ENCODE measurements at regions not wholly inside any gene's neighbourhood (a gene's known extent, or its start where the extent isn't known, plus 50 kb on each side); places are given as distances from the start of the nearest gene placed in this dataset.

DNA sequence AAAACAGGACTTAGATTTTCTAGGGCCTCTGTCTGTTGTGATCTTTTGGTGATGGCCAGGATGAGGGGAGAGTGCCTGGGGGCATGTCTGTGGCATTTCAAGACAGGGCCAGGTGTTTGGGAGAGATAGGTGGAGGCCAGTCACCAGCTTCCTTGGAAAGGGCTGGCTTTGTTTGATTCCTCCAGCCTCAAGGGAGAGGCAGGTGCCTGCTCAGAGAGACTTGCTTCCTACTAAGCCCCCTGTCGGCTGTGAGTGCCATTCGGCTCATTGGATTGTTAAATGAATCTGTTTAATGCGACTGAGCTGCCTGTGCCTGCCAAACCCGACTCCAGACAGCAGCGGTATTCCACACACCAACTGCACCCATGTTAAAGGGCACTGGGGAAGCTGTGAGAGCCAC lies 304.1 kb upstream of the COBL start:
- no peaks in the 10 kb centered on the region for H3K27me3 ChIP-seq (ENCODE audit: control insufficient read depth in 1 of 2, insufficient read depth in 2 of 2, low read length in 2 of 2)
- no peak overlapping the region for H3K4me3 ChIP-seq (ENCODE audit: low read length)
- Mint-ChIP-seq H3K36me3 (ENCODE audit: low read depth) (no peaks in the 10 kb centered on the region), H3K4me3 (no peak overlapping the region), H3K4me1 (ENCODE audit: low read depth) (no peaks in the 10 kb centered on the region), H3K27ac (no peak overlapping the region), H3K9me3 (peaks cover 7% of the 10 kb centered on the region), H3K27me3 (no peaks in the 10 kb centered on the region)
- intact Hi-C loops (cut with DNase I, micrococcal nuclease): no loop called here
- DNase-seq (no peak), ATAC-seq (ENCODE audit: poor library complexity) (no peak)
- H3K27ac ChIP-seq (ENCODE audit: low read depth in 1 of 2, low read length in 2 of 2): no peak overlapping the region
- no peak for TF ChIP-seq CTCF (IDR thresholded peaks at IDR 0.05)
- H3K36me3 ChIP-seq (ENCODE audit: insufficient read depth, low read length): no peaks in the 10 kb centered on the region
- ChIA-PET CTCF (no interaction called here), POLR2A (no interaction called here)
- H3K4me1 ChIP-seq (ENCODE audit: insufficient read depth, low read length): no peaks in the 10 kb centered on the region
- peaks cover 0 to 24% of the 10 kb centered on the region in 2 experiments for H3K9me3 ChIP-seq (ENCODE audit: control insufficient read depth in 1 of 2, insufficient read depth in 1 of 2, low read length in 2 of 2)

DNA sequence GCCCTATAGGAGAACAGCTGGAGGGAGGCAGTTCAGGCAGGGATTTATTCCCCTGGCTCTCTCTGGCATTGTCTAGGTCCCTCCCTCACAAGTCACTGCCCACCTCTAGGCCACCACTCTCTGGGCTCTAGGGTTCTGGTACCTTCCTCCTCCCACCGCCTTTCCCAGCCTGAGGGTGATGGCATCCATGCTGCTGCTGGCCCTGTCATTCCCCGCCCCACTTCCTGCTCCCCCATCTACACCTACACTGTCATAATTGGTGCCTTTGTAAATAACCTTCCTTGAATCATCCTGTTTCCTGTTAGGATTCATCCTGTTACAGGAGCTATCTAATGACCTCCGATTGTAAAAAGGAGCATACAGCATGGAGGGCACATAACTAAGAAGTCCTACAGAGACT lies 303.3 kb upstream of the COBL start:
- intact Hi-C loops (cut with DNase I, micrococcal nuclease): no loop called here
- Histone ChIP-seq H3K4me1 (ENCODE audit: insufficient read depth, low read length) (no peaks in the 10 kb centered on the region), H3K4me3 (ENCODE audit: low read length) (no peak overlapping the region), H3K36me3 (ENCODE audit: insufficient read depth, low read length) (no peaks in the 10 kb centered on the region), H3K9me3 (ENCODE audit: control insufficient read depth in 1 of 2, insufficient read depth in 1 of 2, low read length in 2 of 2) (peaks cover 0 to 21% of the 10 kb centered on the region in 2 experiments), H3K27me3 (ENCODE audit: control insufficient read depth in 1 of 2, insufficient read depth in 2 of 2, low read length in 2 of 2) (no peaks in the 10 kb centered on the region), H3K27ac (ENCODE audit: low read depth in 1 of 2, low read length in 2 of 2) (no peak overlapping the region)
- H3K36me3 Mint-ChIP-seq (ENCODE audit: low read depth): no peaks in the 10 kb centered on the region
- DNase-seq: no peak
- CTCF ChIA-PET: no interaction called here
- no peak overlapping the region for H3K4me3 Mint-ChIP-seq
- peaks cover 7% of the 10 kb centered on the region for H3K9me3 Mint-ChIP-seq
- POLR2A ChIA-PET: no interaction called here
- H3K27ac Mint-ChIP-seq: no peak overlapping the region
- ATAC-seq (ENCODE audit: poor library complexity): no peak
- H3K4me1 Mint-ChIP-seq (ENCODE audit: low read depth): no peaks in the 10 kb centered on the region
- H3K27me3 Mint-ChIP-seq: no peaks in the 10 kb centered on the region
- no peak for TF ChIP-seq CTCF (IDR thresholded peaks at IDR 0.05)

- Histone ChIP-seq H3K9me3 (ENCODE audit: control insufficient read depth in 1 of 2, insufficient read depth in 1 of 2, low read length in 2 of 2) (peaks cover 0 to 13% of the 10 kb centered on the region in 2 experiments), H3K27ac (ENCODE audit: low read depth in 1 of 2, low read length in 2 of 2) (no peak overlapping the region), H3K27me3 (ENCODE audit: control insufficient read depth in 1 of 2, insufficient read depth in 2 of 2, low read length in 2 of 2) (no peaks in the 10 kb centered on the region), H3K36me3 (ENCODE audit: insufficient read depth, low read length) (no peaks in the 10 kb centered on the region), H3K4me1 (ENCODE audit: insufficient read depth, low read length) (no peaks in the 10 kb centered on the region), H3K4me3 (ENCODE audit: low read length) (no peak overlapping the region)
- H3K27me3 Mint-ChIP-seq: no peaks in the 10 kb centered on the region
- no peak for DNase-seq
- intact Hi-C loops (cut with DNase I, micrococcal nuclease): no loop called here
- H3K4me3 Mint-ChIP-seq: no peak overlapping the region
- no peaks in the 10 kb centered on the region for H3K36me3 Mint-ChIP-seq (ENCODE audit: low read depth)
- CTCF ChIA-PET: no interaction called here
- no peak overlapping the region for H3K27ac Mint-ChIP-seq
- no peak for TF ChIP-seq CTCF (IDR thresholded peaks at IDR 0.05)
- H3K4me1 Mint-ChIP-seq (ENCODE audit: low read depth): no peaks in the 10 kb centered on the region
- POLR2A ChIA-PET: no interaction called here
- ATAC-seq (ENCODE audit: poor library complexity): no peak
- peaks cover 2% of the 10 kb centered on the region for H3K9me3 Mint-ChIP-seq
These were observed 301.1 kb upstream of the COBL start for GRCh38 chr7:51617686-51618085.

Measured in CD4-positive, alpha-beta T cell (primary cell).